Stimulated activated CD4-positive, alpha-beta T cell treated with anti-CD3 and anti-CD28 coated beads, Interleukin-4, amount 100 ng/mL, for 4 hours (primary cell): ENCODE measurements at regions not wholly inside any gene's neighbourhood (a gene's known extent, or its start where the extent isn't known, plus 50 kb on each side); places are given as distances from the start of the nearest gene placed in this dataset.

Experiments
- DNase-seq, 2 experiments: peaks; one replicate each; pipeline ENCODE4 v3.0.0-alpha.2; 2020

DNA sequence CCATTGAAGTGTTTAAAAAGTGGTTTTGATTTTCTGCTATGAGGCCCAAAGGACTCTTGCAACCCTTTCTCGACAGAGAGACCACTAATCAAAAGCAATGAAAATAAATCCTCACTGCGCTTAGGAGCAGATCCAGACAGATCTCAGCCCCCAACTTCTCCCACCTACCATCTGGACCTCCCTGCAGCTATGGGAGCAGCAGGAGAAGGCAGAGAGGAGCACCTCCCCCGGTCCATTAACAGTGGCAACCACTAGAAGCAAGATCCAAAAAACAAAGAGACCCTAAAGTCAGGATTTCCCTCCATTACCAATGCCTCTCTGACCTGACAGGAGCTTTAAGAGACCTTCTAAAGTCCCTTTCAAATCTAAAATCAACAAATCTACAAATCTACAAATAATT is 99.0 kb upstream of the LSM8 start:
- DNase-seq = no peak

DNA sequence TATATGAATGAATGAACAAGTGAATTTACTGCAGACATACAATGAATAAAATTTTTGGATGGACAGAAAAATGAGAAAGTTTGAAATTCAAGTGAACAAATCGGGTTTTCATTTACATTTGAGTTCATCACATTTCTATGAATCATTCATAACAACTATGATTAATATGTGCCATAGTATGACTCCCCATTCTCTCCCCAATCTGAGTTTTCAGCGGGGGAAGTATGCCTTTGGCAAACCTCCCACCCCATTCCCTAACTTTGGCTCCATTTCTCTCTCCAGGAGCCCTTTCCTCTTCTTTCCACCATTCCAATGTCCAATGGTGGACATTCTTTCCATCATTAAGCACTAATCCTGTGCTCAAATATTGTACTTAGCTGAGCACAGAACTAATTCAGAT is 96.8 kb upstream of the LSM8 start:
- no peak for DNase-seq

DNA sequence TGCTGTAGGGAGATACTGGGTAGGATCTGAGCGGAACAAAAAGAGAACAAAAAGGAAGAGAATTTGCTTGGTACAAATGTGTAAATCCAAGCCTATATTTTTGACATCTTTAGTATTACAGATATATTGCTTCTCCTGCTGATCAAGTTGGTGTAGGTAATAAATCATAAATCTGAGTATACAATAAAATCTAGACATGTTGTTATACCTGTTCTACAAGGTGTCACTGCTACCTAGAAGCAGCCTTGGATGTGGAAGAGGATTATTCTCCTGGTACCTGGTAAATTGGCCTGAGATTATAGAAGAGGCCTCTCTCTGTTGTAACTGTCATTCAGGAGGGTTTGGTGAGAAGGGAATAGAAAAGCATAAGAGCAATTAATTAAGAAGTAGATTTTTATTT is 89.9 kb upstream of the LSM8 start:
- DNase-seq = no peak

DNA sequence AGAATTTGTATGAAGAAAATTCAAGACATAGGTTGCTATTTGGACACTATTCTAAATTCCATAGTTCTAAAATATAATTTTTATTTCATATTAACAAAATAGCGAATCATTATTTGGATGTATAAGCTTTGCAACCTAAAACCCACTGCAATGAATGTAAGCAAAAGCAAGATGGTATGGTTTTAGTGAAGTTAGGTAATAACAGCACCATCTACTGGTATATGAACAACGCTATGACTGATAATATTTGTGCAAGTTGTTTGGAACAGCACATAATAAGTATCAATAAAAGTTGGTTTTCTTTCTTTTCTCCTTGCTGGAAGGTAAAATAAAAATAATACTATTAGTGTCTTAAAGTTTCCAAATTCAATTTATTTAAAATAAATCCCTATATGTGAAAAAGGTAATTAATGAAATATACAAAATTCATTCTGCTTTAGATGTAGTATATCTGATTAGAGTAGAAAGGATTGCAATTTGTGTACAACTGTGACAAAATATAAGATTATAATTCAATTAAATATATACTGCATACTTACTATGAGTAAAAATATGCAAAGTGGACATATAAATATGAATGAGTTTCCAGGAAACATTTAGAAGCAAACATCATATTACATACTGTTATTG is 79.0 kb upstream of the LSM8 start:
- DNase-seq = no peak

DNA sequence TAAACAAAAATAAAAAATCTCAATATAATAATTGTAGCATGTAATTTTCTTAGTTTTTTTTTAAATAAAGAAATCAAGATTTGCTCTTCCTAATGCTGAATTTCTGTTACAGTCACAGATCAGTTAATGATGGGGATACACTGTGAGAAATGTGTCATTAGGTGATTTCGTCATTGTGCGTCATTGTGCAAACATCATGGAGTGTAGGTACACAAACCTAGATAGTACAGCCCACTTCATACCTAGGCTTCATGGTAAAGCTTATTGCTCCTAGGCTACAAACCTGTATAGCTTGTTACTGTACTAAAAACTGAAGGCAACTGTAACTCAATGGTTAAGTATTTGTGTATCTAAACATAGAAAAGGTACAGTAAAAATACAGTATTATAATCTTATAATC is 74.4 kb upstream of the LSM8 start:
- DNase-seq = no peak

DNA sequence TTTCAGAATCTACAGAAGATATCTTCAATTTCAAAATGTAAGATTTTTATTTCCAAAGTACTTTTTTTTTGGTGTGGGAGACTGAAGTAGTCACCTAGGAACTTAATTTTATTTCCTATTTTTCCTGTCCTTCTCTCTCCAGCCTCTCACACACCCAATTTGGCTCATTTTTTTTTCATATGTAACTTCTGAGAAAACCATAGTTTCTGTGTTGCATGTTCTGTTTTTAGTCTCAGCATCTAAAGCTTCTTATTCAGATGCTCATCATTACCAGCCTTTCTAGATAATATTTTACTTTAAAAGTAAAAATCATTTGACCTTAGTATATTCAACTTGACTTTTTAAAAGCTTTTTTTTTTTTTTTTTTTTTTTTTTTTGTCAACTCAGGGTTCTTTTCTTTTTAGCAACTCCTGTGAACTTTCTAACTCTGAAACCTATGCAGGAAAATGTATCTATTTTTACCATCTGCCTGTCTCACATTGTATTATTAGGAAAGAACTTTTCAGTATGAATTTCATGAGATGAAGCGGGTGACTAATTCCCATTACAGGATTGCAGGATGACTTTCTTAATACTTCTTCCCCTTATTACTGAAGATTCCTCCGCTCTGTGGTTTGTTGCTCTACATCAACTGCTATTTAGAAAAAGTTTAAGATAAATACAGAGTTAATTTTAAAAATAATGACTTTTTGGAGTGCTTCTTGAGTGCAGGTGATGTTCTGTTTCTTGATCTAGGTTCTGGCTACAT is 73.6 kb upstream of the LSM8 start:
- DNase-seq = no peak

DNA sequence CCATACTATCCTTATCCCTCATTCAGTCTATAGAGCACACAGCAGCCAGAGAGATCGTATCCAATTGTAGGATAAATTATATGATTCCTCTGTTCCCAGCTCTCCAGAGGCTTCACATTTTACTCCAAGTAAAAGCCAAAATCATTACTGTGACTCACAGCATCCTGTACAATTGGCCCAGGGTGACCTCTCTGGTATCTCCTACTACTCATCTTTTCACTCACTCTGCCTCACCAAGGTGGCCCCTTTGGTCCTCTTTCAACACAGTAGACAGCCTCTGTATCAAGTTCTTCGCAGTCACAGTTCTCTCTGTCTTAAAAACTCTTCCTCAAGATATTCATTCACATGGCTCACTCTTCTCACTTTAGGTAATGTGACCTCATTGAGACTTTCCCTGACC is 72.6 kb upstream of the LSM8 start:
- DNase-seq = no peak

DNA sequence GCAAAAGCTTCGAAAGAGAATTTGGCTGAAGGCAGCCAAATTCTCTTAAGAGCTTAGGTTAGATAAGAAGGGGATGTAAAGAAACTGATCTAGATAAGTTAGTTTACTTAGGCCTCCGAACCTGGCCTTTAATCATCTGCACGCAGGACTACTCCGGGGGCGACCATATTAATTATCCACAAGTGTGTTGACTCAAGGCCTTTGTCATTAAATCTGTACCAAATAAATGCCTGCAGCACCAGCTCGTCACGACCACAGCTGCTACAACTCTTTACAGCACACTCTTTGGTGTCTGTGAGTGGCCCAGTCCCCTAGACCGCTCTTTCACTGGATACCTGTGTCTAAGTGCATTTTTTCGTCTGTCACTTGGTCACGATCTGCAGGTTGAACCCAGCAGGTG is 69.8 kb upstream of the LSM8 start:
- DNase-seq = no peak

DNA sequence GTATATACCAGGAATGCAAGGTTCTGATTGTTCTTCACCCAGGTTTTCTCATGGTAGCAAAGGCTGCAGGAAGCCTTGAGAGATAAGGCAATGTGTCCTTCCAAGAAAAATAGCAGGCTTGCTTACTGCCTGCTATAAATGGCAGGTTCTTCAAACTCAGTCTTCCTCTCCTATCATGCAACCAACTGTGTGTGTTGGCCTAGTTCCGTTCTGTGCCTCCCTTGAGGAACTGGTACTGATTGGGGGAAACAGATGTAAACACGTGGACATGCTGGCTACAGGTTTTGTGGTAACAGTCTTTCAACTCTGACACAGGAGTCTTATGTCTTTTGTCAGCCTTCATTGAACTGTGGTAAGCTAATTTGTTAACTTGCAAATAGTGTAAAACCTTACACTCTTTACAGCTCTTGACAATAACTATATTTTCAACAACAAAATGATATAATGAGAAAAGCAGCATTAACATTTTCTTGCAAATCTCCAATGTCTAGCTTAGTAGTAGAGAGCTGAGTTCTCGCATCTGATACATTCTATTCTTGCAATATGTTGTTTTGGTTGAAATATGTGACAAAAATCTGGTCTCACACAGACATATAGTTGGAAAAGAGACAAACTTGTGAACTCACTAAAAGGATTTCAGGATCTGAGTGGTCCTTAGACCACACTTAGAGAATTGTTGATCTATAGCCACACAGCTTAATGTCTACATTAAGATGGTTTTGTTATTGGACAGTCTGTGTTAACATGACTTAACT is 54.7 kb upstream of the LSM8 start:
- DNase-seq = no peak

DNA sequence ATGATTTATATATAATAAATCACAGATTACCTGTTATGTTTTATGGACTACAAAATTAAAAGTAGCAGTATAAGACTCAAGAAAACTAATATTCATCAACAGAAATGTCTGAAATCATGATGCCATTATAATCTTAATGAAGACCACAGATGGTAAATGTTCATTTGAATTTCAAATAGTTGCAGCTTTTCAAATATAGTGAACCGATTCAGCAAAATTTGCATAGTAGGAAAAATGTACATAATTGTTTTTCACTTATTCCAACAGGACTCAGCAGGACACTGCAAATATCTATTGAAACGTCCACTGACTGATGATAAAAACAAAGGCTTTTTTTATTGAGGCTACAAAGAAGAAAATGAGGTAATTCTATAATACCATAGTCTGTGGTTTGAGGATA is 51.2 kb upstream of the LSM8 start:
- no peak for DNase-seq
